ENCODE measurements at regions not wholly inside any gene's neighbourhood (a gene's known extent, or its start where the extent isn't known, plus 50 kb on each side); places are given as distances from the start of the nearest gene placed in this dataset.

- Histone ChIP-seq H3K27me3 (ENCODE audit: insufficient read depth, low read length) (no peaks in the 10 kb centered on the region), H3K9me3 (ENCODE audit: control insufficient read depth in 1 of 2, low read length in 2 of 2) (no peaks in the 10 kb centered on the region), H3K36me3 (ENCODE audit: insufficient read depth, low read length) (no peaks in the 10 kb centered on the region), H3K4me3 (ENCODE audit: low read length in 2 of 2) (no peak overlapping the region), H3K27ac (ENCODE audit: low read depth, low read length) (no peak overlapping the region), H3K4me1 (ENCODE audit: insufficient read depth, low read length) (no peaks in the 10 kb centered on the region)
- Mint-ChIP-seq H3K27ac (no peak overlapping the region), H3K4me3 (no peak overlapping the region), H3K4me1 (no peaks in the 10 kb centered on the region), H3K36me3 (no peaks in the 10 kb centered on the region), H3K9me3 (peaks cover 0 to 7% (median 0%) of the 10 kb centered on the region in 8 donors), H3K27me3 (peaks cover 4 to 8% of the 10 kb centered on the region in 2 donors)
- DNase-seq, result no peak
- POLR2A ChIA-PET (ENCODE audit: partially characterized antibody), result no interaction called here
- CTCF ChIA-PET (ENCODE audit: partially characterized antibody), result no interaction called here
- intact Hi-C loops (cut with micrococcal nuclease), result no loop called here
Observed at GRCh38 chr17:56028837-56029236, 124.4 kb upstream of the ANKFN1 start.

- no peak overlapping the region for H3K4me3 ChIP-seq (ENCODE audit: low read length in 2 of 2)
- no peaks in the 10 kb centered on the region for H3K36me3 Mint-ChIP-seq
- ChIA-PET CTCF (ENCODE audit: partially characterized antibody) (no interaction called here), POLR2A (ENCODE audit: partially characterized antibody) (no interaction called here)
- no peak overlapping the region for H3K27ac ChIP-seq (ENCODE audit: low read depth, low read length)
- peaks cover 4 to 8% of the 10 kb centered on the region in 2 donors for H3K27me3 Mint-ChIP-seq
- H3K27me3 ChIP-seq (ENCODE audit: insufficient read depth, low read length), result no peaks in the 10 kb centered on the region
- no peaks in the 10 kb centered on the region for H3K4me1 ChIP-seq (ENCODE audit: insufficient read depth, low read length)
- peaks cover 0 to 7% (median 0%) of the 10 kb centered on the region in 8 donors for H3K9me3 Mint-ChIP-seq
- no peak overlapping the region for H3K27ac Mint-ChIP-seq
- intact Hi-C loops (cut with micrococcal nuclease), result no loop called here
- no peaks in the 10 kb centered on the region for H3K9me3 ChIP-seq (ENCODE audit: control insufficient read depth in 1 of 2, low read length in 2 of 2)
- H3K4me1 Mint-ChIP-seq, result no peaks in the 10 kb centered on the region
- H3K36me3 ChIP-seq (ENCODE audit: insufficient read depth, low read length), result no peaks in the 10 kb centered on the region
- no peak overlapping the region for H3K4me3 Mint-ChIP-seq
- no peak for DNase-seq
Observed at GRCh38 chr17:56030009-56030624, 123.2 kb upstream of the ANKFN1 start.

GRCh38 chr17:56031636-56032035, 121.6 kb upstream of the ANKFN1 start:
- Mint-ChIP-seq H3K4me3 (no peak overlapping the region), H3K36me3 (no peaks in the 10 kb centered on the region), H3K4me1 (no peaks in the 10 kb centered on the region), H3K27me3 (peaks cover 8 to 11% of the 10 kb centered on the region in 2 donors), H3K9me3 (peaks cover 0 to 7% (median 0%) of the 10 kb centered on the region in 8 donors), H3K27ac (no peak overlapping the region)
- intact Hi-C loops (cut with micrococcal nuclease), result no loop called here
- ChIA-PET POLR2A (ENCODE audit: partially characterized antibody) (no interaction called here), CTCF (ENCODE audit: partially characterized antibody) (no interaction called here)
- H3K4me3 ChIP-seq (ENCODE audit: low read length in 2 of 2), result no peak overlapping the region
- H3K27ac ChIP-seq (ENCODE audit: low read depth, low read length), result no peak overlapping the region
- H3K9me3 ChIP-seq (ENCODE audit: control insufficient read depth in 1 of 2, low read length in 2 of 2), result no peaks in the 10 kb centered on the region
- no peaks in the 10 kb centered on the region for H3K36me3 ChIP-seq (ENCODE audit: insufficient read depth, low read length)
- no peaks in the 10 kb centered on the region for H3K4me1 ChIP-seq (ENCODE audit: insufficient read depth, low read length)
- no peaks in the 10 kb centered on the region for H3K27me3 ChIP-seq (ENCODE audit: insufficient read depth, low read length)
- DNase-seq, result no peak

GRCh38 chr17:56034197-56034635, 119.1 kb upstream of the ANKFN1 start:
- no peak overlapping the region for H3K4me3 Mint-ChIP-seq
- Histone ChIP-seq H3K4me3 (ENCODE audit: low read length in 2 of 2) (no peak overlapping the region), H3K36me3 (ENCODE audit: insufficient read depth, low read length) (no peaks in the 10 kb centered on the region), H3K9me3 (ENCODE audit: control insufficient read depth in 1 of 2, low read length in 2 of 2) (no peaks in the 10 kb centered on the region), H3K27ac (ENCODE audit: low read depth, low read length) (no peak overlapping the region), H3K27me3 (ENCODE audit: insufficient read depth, low read length) (no peaks in the 10 kb centered on the region), H3K4me1 (ENCODE audit: insufficient read depth, low read length) (no peaks in the 10 kb centered on the region)
- ChIA-PET CTCF (ENCODE audit: partially characterized antibody) (no interaction called here), POLR2A (ENCODE audit: partially characterized antibody) (no interaction called here)
- no peak overlapping the region for H3K27ac Mint-ChIP-seq
- intact Hi-C loops (cut with micrococcal nuclease), result no loop called here
- H3K27me3 Mint-ChIP-seq, result peaks cover 8 to 12% of the 10 kb centered on the region in 2 donors
- DNase-seq, result no peak
- H3K36me3 Mint-ChIP-seq, result no peaks in the 10 kb centered on the region
- H3K9me3 Mint-ChIP-seq, result peaks cover 0 to 7% (median 0%) of the 10 kb centered on the region in 8 donors
- H3K4me1 Mint-ChIP-seq, result no peaks in the 10 kb centered on the region

- Histone ChIP-seq H3K27me3 (ENCODE audit: insufficient read depth, low read length) (no peaks in the 10 kb centered on the region), H3K36me3 (ENCODE audit: insufficient read depth, low read length) (no peaks in the 10 kb centered on the region), H3K4me3 (ENCODE audit: low read length in 2 of 2) (no peak overlapping the region), H3K27ac (ENCODE audit: low read depth, low read length) (no peak overlapping the region), H3K9me3 (ENCODE audit: control insufficient read depth in 1 of 2, low read length in 2 of 2) (no peaks in the 10 kb centered on the region), H3K4me1 (ENCODE audit: insufficient read depth, low read length) (no peaks in the 10 kb centered on the region)
- Mint-ChIP-seq H3K9me3 (peaks cover 0 to 2% (median 0%) of the 10 kb centered on the region in 8 donors), H3K27me3 (peaks cover 1 to 9% of the 10 kb centered on the region in 2 donors), H3K27ac (no peak overlapping the region), H3K4me1 (no peaks in the 10 kb centered on the region), H3K36me3 (no peaks in the 10 kb centered on the region), H3K4me3 (no peak overlapping the region)
- ChIA-PET POLR2A (ENCODE audit: partially characterized antibody) (no interaction called here), CTCF (ENCODE audit: partially characterized antibody) (no interaction called here)
- DNase-seq, result no peak
- intact Hi-C loops (cut with micrococcal nuclease), result no loop called here
Observed at GRCh38 chr17:56038131-56038530, 115.1 kb upstream of the ANKFN1 start.

- ChIA-PET CTCF (ENCODE audit: partially characterized antibody) (no interaction called here), POLR2A (ENCODE audit: partially characterized antibody) (no interaction called here)
- Histone ChIP-seq H3K4me3 (ENCODE audit: low read length in 2 of 2) (no peak overlapping the region), H3K36me3 (ENCODE audit: insufficient read depth, low read length) (no peaks in the 10 kb centered on the region), H3K9me3 (ENCODE audit: control insufficient read depth in 1 of 2, low read length in 2 of 2) (no peaks in the 10 kb centered on the region), H3K4me1 (ENCODE audit: insufficient read depth, low read length) (no peaks in the 10 kb centered on the region), H3K27ac (ENCODE audit: low read depth, low read length) (no peak overlapping the region), H3K27me3 (ENCODE audit: insufficient read depth, low read length) (no peaks in the 10 kb centered on the region)
- Mint-ChIP-seq H3K36me3 (no peaks in the 10 kb centered on the region), H3K4me3 (no peak overlapping the region), H3K27ac (no peak overlapping the region), H3K27me3 (peaks cover 1 to 5% of the 10 kb centered on the region in 2 donors), H3K4me1 (no peaks in the 10 kb centered on the region), H3K9me3 (peaks cover 0 to 5% (median 0%) of the 10 kb centered on the region in 8 donors)
- no peak for DNase-seq
- intact Hi-C loops (cut with micrococcal nuclease), result no loop called here
Observed at GRCh38 chr17:56045872-56046271, 107.4 kb upstream of the ANKFN1 start.

GRCh38 chr17:56047331-56047730, 105.9 kb upstream of the ANKFN1 start:
- no peaks in the 10 kb centered on the region for H3K4me1 ChIP-seq (ENCODE audit: insufficient read depth, low read length)
- H3K4me3 ChIP-seq (ENCODE audit: low read length in 2 of 2), result no peak overlapping the region
- Mint-ChIP-seq H3K36me3 (no peaks in the 10 kb centered on the region), H3K4me1 (no peaks in the 10 kb centered on the region), H3K27ac (no peak overlapping the region), H3K27me3 (peaks cover 0 to 4% of the 10 kb centered on the region in 2 donors), H3K9me3 (peaks cover 0 to 3% (median 1%) of the 10 kb centered on the region in 8 donors), H3K4me3 (no peak overlapping the region)
- H3K27ac ChIP-seq (ENCODE audit: low read depth, low read length), result no peak overlapping the region
- ChIA-PET POLR2A (ENCODE audit: partially characterized antibody) (no interaction called here), CTCF (ENCODE audit: partially characterized antibody) (no interaction called here)
- H3K27me3 ChIP-seq (ENCODE audit: insufficient read depth, low read length), result no peaks in the 10 kb centered on the region
- no peak for DNase-seq
- intact Hi-C loops (cut with micrococcal nuclease), result no loop called here
- H3K9me3 ChIP-seq (ENCODE audit: control insufficient read depth in 1 of 2, low read length in 2 of 2), result no peaks in the 10 kb centered on the region
- no peaks in the 10 kb centered on the region for H3K36me3 ChIP-seq (ENCODE audit: insufficient read depth, low read length)

GRCh38 chr17:56057869-56058268, 95.4 kb upstream of the ANKFN1 start:
- H3K4me3 Mint-ChIP-seq, result no peak overlapping the region
- Histone ChIP-seq H3K27ac (ENCODE audit: low read depth, low read length) (no peak overlapping the region), H3K9me3 (ENCODE audit: control insufficient read depth in 1 of 2, low read length in 2 of 2) (no peaks in the 10 kb centered on the region), H3K4me3 (ENCODE audit: low read length in 2 of 2) (no peak overlapping the region), H3K4me1 (ENCODE audit: insufficient read depth, low read length) (no peaks in the 10 kb centered on the region), H3K27me3 (ENCODE audit: insufficient read depth, low read length) (no peaks in the 10 kb centered on the region), H3K36me3 (ENCODE audit: insufficient read depth, low read length) (no peaks in the 10 kb centered on the region)
- intact Hi-C loops (cut with micrococcal nuclease), result no loop called here
- CTCF ChIA-PET (ENCODE audit: partially characterized antibody), result no interaction called here
- H3K27me3 Mint-ChIP-seq, result no peaks in the 10 kb centered on the region
- no peak overlapping the region for H3K27ac Mint-ChIP-seq
- no peaks in the 10 kb centered on the region for H3K36me3 Mint-ChIP-seq
- POLR2A ChIA-PET (ENCODE audit: partially characterized antibody), result no interaction called here
- H3K9me3 Mint-ChIP-seq, result peaks cover 1 to 8% (median 3%) of the 10 kb centered on the region in 8 donors
- H3K4me1 Mint-ChIP-seq, result no peaks in the 10 kb centered on the region
- DNase-seq, result no peak

Data from CD4-positive, alpha-beta memory T cell (primary cell).